ENCODE measurements at regions not wholly inside any gene's neighbourhood (a gene's known extent, or its start where the extent isn't known, plus 50 kb on each side); places are given as distances from the start of the nearest gene placed in this dataset.

DNA sequence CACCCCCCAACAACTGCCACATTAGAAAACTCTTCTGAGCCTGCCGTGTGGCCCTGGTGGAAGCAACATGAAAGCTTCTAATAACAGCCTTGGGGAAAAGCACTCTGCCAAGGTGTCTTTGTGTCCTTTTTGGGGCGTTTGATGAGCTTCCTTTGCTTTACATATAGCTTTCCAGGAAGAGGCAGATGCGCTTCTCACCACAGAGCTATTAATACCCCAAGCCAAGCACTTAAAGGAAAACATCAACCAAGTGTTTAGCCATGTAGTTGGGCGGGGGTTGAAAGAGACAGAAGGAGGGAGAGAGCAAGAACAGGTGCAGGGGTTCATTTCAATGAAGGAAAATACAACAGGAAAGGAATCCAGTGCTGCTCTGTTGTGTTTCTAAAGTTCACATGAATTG, 176.1 kb downstream of the VAPA start:
- TF ChIP-seq, protein P1, sequence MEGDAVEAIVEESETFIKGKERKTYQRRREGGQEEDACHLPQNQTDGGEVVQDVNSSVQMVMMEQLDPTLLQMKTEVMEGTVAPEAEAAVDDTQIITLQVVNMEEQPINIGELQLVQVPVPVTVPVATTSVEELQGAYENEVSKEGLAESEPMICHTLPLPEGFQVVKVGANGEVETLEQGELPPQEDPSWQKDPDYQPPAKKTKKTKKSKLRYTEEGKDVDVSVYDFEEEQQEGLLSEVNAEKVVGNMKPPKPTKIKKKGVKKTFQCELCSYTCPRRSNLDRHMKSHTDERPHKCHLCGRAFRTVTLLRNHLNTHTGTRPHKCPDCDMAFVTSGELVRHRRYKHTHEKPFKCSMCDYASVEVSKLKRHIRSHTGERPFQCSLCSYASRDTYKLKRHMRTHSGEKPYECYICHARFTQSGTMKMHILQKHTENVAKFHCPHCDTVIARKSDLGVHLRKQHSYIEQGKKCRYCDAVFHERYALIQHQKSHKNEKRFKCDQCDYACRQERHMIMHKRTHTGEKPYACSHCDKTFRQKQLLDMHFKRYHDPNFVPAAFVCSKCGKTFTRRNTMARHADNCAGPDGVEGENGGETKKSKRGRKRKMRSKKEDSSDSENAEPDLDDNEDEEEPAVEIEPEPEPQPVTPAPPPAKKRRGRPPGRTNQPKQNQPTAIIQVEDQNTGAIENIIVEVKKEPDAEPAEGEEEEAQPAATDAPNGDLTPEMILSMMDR (IDR thresholded peaks at IDR 0.05): no peak
- no peaks in the 10 kb centered on the region for H3K36me3 Mint-ChIP-seq (ENCODE audit: low read depth)
- no peak for ATAC-seq (ENCODE audit: poor library complexity)

DNA sequence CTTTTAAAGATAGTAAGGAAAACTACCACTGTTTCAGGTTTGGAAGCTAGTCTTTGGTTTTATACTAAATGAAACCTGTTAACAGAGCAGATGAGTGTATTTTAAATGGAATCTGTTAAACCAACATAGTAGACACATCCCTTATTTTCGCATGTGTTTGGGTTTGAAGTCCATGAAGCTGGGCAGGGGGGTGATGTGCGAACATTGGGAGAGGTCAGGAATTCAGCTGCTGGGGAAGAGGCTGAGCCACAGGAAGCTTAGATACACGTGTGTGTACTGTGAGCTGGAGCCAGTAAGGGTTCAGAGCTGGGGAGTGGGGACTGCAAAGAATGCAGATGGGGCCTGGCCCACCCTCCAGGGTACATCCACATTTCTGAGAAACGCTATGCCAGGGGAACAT, 176.9 kb downstream of the VAPA start:
- no peak overlapping the region for H3K4me3 Mint-ChIP-seq
- ChIA-PET POLR2A (no interaction called here), CTCF (no interaction called here)
- H3K27me3 ChIP-seq (ENCODE audit: control insufficient read depth in 1 of 2, insufficient read depth in 2 of 2, low read length in 2 of 2): no peaks in the 10 kb centered on the region
- no peak overlapping the region for H3K4me3 ChIP-seq (ENCODE audit: low read length)
- H3K9me3 ChIP-seq (ENCODE audit: control insufficient read depth in 1 of 2, insufficient read depth in 1 of 2, low read length in 2 of 2): no peaks in the 10 kb centered on the region
- H3K27ac ChIP-seq (ENCODE audit: low read depth in 1 of 2, low read length in 2 of 2): no peak overlapping the region
- no peak overlapping the region for H3K27ac Mint-ChIP-seq
- intact Hi-C loops (cut with DNase I, micrococcal nuclease): no loop called here
- no peaks in the 10 kb centered on the region for H3K4me1 Mint-ChIP-seq (ENCODE audit: low read depth)
- peaks cover 12% of the 10 kb centered on the region for H3K27me3 Mint-ChIP-seq
- TF ChIP-seq, protein P1 (IDR thresholded peaks at IDR 0.05): no peak
- H3K36me3 ChIP-seq (ENCODE audit: insufficient read depth, low read length): no peaks in the 10 kb centered on the region
- DNase-seq (no peak), ATAC-seq (ENCODE audit: poor library complexity) (no peak)
- no peaks in the 10 kb centered on the region for H3K4me1 ChIP-seq (ENCODE audit: insufficient read depth, low read length)
- H3K36me3 Mint-ChIP-seq (ENCODE audit: low read depth): no peaks in the 10 kb centered on the region
- no peaks in the 10 kb centered on the region for H3K9me3 Mint-ChIP-seq

More for the DNA sequence above, 176.1 kb downstream of the VAPA start:
- intact Hi-C loops (cut with DNase I, micrococcal nuclease): no loop called here
- H3K9me3 ChIP-seq (ENCODE audit: control insufficient read depth in 1 of 2, insufficient read depth in 1 of 2, low read length in 2 of 2): no peaks in the 10 kb centered on the region
- POLR2A ChIA-PET: no interaction called here
- H3K4me3 ChIP-seq (ENCODE audit: low read length): no peak overlapping the region
- Mint-ChIP-seq H3K27me3 (peaks cover 12% of the 10 kb centered on the region), H3K27ac (no peak overlapping the region), H3K4me1 (ENCODE audit: low read depth) (no peaks in the 10 kb centered on the region), H3K4me3 (no peak overlapping the region), H3K9me3 (no peaks in the 10 kb centered on the region)
- CTCF ChIA-PET: no interaction called here
- no peak overlapping the region for H3K27ac ChIP-seq (ENCODE audit: low read depth in 1 of 2, low read length in 2 of 2)
- no peak for DNase-seq
- no peaks in the 10 kb centered on the region for H3K4me1 ChIP-seq (ENCODE audit: insufficient read depth, low read length)
- H3K36me3 ChIP-seq (ENCODE audit: insufficient read depth, low read length): no peaks in the 10 kb centered on the region
- no peaks in the 10 kb centered on the region for H3K27me3 ChIP-seq (ENCODE audit: control insufficient read depth in 1 of 2, insufficient read depth in 2 of 2, low read length in 2 of 2)

DNA sequence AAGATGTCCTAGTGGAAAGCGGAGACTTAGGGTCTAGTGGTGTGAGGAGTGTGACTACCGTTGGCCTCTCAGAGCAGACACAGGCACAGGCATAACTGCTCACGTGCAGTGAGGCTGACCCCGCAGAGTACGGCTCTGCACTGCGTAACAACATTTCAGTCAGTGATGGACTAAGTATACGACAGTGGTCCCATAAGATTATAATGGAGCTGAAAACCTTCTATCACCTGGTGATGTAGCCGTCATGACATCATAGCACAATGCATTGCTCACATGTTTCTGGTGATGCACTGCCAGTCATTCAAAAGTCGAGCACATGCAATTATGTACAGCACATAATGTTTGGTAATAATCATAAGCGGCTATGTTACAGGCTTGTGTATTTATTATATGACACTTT, 179.6 kb downstream of the VAPA start:
- Mint-ChIP-seq H3K4me1 (ENCODE audit: low read depth) (no peaks in the 10 kb centered on the region), H3K9me3 (no peaks in the 10 kb centered on the region), H3K27me3 (peaks cover 12% of the 10 kb centered on the region), H3K36me3 (ENCODE audit: low read depth) (no peaks in the 10 kb centered on the region), H3K4me3 (no peak overlapping the region), H3K27ac (no peak overlapping the region)
- Histone ChIP-seq H3K4me1 (ENCODE audit: insufficient read depth, low read length) (no peaks in the 10 kb centered on the region), H3K36me3 (ENCODE audit: insufficient read depth, low read length) (no peaks in the 10 kb centered on the region), H3K9me3 (ENCODE audit: control insufficient read depth in 1 of 2, insufficient read depth in 1 of 2, low read length in 2 of 2) (no peaks in the 10 kb centered on the region), H3K27me3 (ENCODE audit: control insufficient read depth in 1 of 2, insufficient read depth in 2 of 2, low read length in 2 of 2) (no peaks in the 10 kb centered on the region), H3K27ac (ENCODE audit: low read depth in 1 of 2, low read length in 2 of 2) (no peak overlapping the region), H3K4me3 (ENCODE audit: low read length) (no peak overlapping the region)
- ChIA-PET CTCF (interaction anchor here (0.7 kb wide), 1 partner anchor 1612 kb away, joined by 3 read pairs; no protein-coding TSS in a partner anchor), POLR2A (no interaction called here)
- DNase-seq (no peak), ATAC-seq (ENCODE audit: poor library complexity) (no peak)
- intact Hi-C loops (cut with DNase I, micrococcal nuclease): no loop called here
- TF ChIP-seq, protein P1 (IDR thresholded peaks at IDR 0.05): no peak
